ENCODE measurements at regions not wholly inside any gene's neighbourhood (a gene's known extent, or its start where the extent isn't known, plus 50 kb on each side); places are given as distances from the start of the nearest gene placed in this dataset.

GRCh38 chrX:80098038-80098437, 83.5 kb downstream of the TBX22 start:
- TF ChIP-seq CTCF (conservative IDR thresholded peaks at IDR 0.05) (no peak), ZFX (IDR thresholded peaks at IDR 0.05) (no peak)
